MM.1S (cell line): ENCODE measurements at regions not wholly inside any gene's neighbourhood (a gene's known extent, or its start where the extent isn't known, plus 50 kb on each side); places are given as distances from the start of the nearest gene placed in this dataset.
"Not testable (repeated sequence)": the region's sequence is repeated elsewhere in the genome, so short reads cannot be mapped to it uniquely, and the experiment has no call there.

ENCODE experiments used
- EZH2 ChIP-seq: fragments of 300-600 bp; sonication (generic); optimal IDR thresholded peaks from 2 replicates; pipeline ENCODE3; 2017; ENCODE audit warnings: low read depth, mild to moderate bottlenecking, antibody characterized with exemption, low read length, mixed read lengths
- TF ChIP-seq, protein P1 (sequence below): fragments of 300-600 bp; sonication (generic); IDR thresholded peaks from 2 replicates; pipeline ENCODE4 v1.5.1; 2016; ENCODE audit warnings: antibody characterized with exemption, low read length, mixed read lengths

DNA sequence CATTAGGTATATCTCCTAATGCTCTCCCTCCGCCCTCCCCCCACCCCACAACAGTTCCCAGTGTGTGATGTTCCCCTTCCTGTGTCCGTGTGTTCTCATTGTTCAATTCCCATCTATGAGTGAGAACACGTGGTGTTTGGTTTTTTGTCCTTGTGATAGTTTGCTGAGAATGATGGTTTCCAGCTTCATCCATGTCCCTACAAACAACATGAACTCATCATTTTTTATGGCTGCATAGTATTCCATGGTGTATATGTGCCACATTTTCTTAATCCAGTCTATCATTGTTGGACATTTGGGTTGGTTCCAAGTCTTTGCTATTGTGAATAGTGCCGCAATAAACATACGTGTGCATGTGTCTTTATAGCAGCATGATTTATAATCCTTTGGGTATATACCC lies 505.3 kb downstream of the CSNK1G3 start:
- TF ChIP-seq, protein P1, sequence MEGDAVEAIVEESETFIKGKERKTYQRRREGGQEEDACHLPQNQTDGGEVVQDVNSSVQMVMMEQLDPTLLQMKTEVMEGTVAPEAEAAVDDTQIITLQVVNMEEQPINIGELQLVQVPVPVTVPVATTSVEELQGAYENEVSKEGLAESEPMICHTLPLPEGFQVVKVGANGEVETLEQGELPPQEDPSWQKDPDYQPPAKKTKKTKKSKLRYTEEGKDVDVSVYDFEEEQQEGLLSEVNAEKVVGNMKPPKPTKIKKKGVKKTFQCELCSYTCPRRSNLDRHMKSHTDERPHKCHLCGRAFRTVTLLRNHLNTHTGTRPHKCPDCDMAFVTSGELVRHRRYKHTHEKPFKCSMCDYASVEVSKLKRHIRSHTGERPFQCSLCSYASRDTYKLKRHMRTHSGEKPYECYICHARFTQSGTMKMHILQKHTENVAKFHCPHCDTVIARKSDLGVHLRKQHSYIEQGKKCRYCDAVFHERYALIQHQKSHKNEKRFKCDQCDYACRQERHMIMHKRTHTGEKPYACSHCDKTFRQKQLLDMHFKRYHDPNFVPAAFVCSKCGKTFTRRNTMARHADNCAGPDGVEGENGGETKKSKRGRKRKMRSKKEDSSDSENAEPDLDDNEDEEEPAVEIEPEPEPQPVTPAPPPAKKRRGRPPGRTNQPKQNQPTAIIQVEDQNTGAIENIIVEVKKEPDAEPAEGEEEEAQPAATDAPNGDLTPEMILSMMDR = not testable (repeated sequence)
- TF ChIP-seq EZH2 = not testable (repeated sequence)
